HG02938 (cell line): ENCODE measurements at regions not wholly inside any gene's neighbourhood (a gene's known extent, or its start where the extent isn't known, plus 50 kb on each side); places are given as distances from the start of the nearest gene placed in this dataset.

Experiments used
- ATAC-seq: cut with Tn5 transposase; IDR thresholded peaks from one replicate; pipeline ENCODE4 v1.9.1; 2021; ENCODE audit warnings: mild to moderate bottlenecking, moderate library complexity; ENCODE audit not compliant: unreplicated experiment

- ATAC-seq = no peak
Measured at GRCh38 chr3:106640353-106640752, 736.9 kb upstream of the CCDC54 start.

DNA sequence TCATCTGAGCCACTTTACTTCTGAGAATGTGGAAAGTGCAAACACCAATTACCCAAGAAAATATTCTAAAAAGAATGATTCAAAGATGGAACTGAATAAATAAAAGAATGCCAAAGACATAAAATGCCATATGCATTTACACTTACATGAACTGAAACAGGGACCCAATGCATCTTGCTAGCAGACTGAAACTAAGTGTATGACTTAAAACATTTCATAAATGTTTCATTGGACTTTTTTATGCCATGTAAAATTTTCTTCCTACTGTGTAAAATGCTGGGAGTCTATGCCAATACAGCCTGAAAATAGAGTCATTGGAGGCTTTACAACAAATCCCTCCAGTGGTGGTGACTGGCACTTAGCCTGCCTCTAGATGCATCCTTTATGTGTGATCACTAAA lies 735.1 kb upstream of the CCDC54 start:
- ATAC-seq = no peak

- no peak for ATAC-seq
Measured at GRCh38 chr3:106643684-106644161, 733.5 kb upstream of the CCDC54 start.

DNA sequence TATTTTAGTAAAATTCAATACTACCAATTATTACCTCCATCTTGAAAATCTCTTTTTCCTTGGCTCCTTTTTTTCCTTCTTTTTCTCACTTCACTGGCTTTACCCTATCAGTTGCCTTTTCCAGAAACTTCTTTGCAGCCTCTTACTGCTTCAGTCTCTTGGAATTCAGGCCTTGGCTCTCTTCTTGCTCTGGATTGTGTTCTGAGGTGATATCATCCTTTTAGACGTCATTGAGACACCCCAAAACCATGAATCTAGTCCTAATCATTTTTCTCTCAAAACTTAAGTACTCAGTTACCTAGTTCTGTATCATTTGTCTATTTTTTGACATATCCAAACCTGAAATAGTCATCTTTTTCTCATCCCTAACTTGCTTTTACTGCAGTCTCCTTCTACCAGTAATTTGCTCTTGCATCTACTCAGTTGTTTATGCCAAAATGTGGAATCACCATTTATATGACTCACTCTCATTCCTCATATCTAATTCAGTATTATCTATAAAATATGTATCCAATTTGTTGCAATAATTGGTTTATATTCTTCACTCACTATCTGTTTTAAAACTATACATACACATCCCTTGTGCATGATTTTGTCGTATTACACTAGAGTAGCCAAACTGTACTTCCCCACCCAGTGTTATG lies 703.2 kb upstream of the CCDC54 start:
- no peak for ATAC-seq

GRCh38 chr3:106675451-106675850 lies 701.8 kb upstream of the CCDC54 start:
- ATAC-seq = no peak

DNA sequence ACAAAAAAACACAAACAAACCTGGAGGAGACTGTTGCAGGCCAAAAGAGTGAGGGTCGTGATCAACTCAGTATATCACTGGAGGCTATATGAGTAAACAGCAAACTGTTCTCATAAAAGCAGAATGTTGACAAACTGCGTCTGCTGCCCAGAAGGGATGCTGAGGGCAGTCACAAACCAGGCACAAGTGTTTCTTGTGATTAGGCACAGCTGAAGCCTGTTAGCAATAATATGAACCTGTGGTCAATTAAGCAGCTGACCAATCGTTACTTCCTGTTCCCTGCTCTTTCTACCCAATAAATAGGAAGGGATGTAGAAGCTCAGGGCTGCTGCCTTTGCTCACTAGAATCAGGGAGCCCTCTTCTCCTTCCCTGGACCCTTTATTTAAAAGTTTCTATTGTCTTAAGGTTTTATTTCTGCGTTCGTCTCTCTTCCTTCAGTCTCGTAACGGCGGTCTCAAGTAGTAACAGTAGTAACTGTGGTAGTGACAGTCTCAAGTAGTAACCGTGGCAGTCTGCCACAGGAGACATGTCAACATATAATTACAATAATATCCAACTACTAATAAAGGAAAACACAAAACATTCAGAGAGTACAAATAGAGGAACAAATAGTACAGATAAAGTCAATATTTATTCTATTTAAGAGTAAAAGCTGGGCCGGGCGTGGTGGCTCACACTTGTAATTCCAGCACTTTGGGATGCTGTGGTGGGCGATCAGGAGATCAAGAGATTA lies 698.4 kb upstream of the CCDC54 start:
- ATAC-seq = no peak

- ATAC-seq = no peak
Measured at GRCh38 chr3:106683953-106684620, 693.2 kb upstream of the CCDC54 start.

DNA sequence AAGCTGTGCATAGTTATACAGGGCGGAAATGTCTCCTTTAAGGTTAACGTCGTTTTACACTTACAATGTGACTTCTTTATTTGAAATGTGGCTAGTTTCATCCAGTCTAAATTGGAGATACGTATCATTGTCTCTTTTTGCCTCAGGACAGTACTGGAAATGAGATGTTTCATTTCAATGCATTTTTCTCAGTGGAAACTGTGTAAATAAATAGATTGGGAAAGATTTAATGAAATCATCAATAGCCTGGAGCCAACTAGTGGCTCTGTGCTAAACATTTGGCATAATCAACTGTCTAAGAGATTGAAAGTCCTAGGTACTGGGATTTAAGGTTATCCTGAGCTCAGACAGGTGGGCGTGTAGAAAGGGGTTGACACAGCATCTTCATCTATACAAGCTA lies 691.5 kb upstream of the CCDC54 start:
- ATAC-seq = no peak

DNA sequence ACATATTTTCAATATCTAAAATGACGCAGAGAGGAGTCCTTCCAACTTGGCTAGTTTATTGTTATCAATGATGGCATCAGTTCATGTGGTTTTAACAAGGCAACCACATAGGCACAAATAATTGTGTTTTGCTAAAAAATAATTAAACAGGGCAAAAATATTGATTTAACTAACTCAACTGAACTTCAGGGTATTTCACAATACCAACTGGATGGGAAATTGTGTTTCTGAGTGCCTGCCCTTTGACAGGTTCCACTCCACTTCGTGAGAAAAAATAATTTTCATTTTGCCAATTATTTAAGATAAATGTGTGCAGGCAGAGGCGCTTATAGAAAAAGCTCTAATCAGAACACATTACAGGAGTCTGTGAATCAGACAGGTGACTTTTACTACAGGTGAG lies 689.3 kb upstream of the CCDC54 start:
- no peak for ATAC-seq

DNA sequence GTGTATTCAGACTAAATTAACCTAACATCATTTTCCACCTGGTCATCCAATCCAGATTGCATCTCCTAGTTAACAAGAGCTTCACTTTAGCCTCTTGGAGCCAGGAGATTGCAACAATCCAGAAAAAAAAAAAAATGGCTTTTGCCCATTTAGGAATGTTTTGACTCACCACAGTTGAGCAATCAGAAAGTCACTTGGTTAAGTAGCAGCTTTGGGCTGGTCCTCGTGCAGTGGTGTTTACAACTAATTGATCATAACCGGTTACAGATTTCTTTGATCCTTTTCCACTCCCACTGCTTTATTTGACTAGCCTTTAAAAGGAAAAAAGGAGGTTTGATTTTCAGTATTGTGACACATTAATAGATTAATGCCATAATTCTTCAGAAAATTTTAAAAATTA lies 688.8 kb upstream of the CCDC54 start:
- no peak for ATAC-seq

DNA sequence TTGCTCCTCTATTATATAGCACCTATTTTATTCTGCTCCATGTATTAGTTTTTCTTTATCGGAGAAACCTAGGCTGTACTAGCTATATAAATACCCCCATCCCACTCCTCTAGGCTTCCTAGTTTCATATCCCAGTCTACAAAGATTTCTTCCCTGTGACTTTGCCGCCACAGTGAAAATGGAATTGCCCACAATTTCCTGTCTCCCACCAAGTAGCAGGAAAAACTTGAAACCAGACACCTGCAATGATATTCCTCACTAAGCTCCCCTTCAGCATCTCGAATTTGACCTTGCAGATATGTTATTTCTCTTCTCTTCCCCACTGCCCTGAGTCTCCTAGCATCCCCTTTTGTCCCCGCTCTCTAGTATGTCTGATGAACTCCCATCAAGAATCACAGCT lies 685.8 kb upstream of the CCDC54 start:
- no peak for ATAC-seq

GRCh38 chr3:106692624-106693023 lies 684.6 kb upstream of the CCDC54 start:
- ATAC-seq = no peak

- no peak for ATAC-seq
Measured at GRCh38 chr3:106699122-106699521, 678.1 kb upstream of the CCDC54 start.

- ATAC-seq = no peak
Measured at GRCh38 chr3:106700981-106701380, 676.3 kb upstream of the CCDC54 start.

- ATAC-seq = no peak
Measured at GRCh38 chr3:106703524-106703923, 673.7 kb upstream of the CCDC54 start.

DNA sequence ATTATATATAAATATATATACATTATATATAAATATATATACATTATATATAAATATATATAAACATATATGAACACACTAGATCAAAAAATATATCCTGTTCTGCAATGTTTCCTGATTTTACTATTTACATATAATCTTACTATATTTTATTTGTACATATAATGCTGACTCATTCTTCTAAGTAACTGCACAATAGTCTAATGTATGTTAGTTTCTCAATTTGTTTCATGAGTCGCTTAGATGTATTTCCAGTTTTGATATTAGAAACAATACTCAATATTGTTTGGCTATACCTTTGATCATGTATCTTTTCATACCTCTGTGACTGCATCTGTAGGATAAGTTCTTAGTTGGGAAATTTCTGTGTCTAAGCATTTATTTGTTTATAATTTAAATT lies 669.9 kb upstream of the CCDC54 start:
- ATAC-seq = no peak

- ATAC-seq = no peak
Measured at GRCh38 chr3:106710596-106710995, 666.6 kb upstream of the CCDC54 start.

DNA sequence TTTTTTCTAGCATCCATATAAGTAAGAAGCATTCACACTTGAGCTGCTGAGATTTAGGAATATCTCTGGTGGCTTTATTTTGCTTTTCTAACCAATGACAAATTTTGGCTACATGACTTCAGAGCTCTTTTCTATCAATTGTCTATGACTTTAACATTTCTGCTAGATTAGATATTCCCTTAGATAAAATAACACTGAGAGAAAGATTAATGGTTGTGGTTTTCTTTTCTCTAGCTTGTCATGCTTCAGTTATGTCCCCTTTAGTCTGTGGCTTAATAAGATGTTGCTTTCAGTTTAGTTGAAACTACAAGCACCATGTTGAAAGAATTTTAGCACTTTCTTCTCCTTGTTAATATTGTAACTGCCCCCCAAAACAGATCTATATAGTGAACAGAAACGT lies 665.6 kb upstream of the CCDC54 start:
- ATAC-seq = no peak

DNA sequence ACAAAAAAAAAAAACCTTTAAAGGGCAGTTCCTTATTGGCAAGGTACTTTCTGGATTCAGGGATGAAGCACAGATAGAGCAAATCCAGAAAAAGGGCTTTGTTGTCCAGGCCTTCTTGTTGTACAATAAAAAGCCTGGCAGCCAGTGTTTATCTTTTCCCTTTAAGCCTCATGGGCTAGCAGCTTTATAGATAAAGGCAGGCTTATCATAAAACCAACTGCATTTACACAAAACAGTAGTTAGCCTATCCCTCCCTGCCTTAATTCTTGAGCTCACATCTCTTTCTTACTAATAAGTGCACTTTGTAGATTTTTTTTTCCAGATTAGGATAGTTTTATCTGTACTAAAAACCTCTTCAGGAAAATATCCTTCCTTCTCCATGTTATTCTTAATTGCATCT lies 662.8 kb upstream of the CCDC54 start:
- no peak for ATAC-seq

GRCh38 chr3:106715286-106715685 lies 662.0 kb upstream of the CCDC54 start:
- no peak for ATAC-seq

- ATAC-seq = no peak
Measured at GRCh38 chr3:106717178-106717780, 660.0 kb upstream of the CCDC54 start.

- no peak for ATAC-seq
Measured at GRCh38 chr3:106719077-106719476, 658.2 kb upstream of the CCDC54 start.
